Esophagus muscularis mucosa (tissue), 4 donors: ENCODE measurements at regions not wholly inside any gene's neighbourhood (a gene's known extent, or its start where the extent isn't known, plus 50 kb on each side); places are given as distances from the start of the nearest gene placed in this dataset.
A peak's percentile ranks its signal among the peaks of the same experiment; 100 is the strongest.

Source experiments
- DNase-seq: peaks from one replicate; pipeline ENCODE4 v3.0.0-alpha.2; 2017; ENCODE audit errors: extremely low spot score
- H3K27ac ChIP-seq, 4 donors: fragments of 200-600 bp; sonication (generic); replicated peaks in 1 of 4; 1 replicate in 3 of 4; 2 replicates in 1 of 4; pipeline ENCODE4 v1.5.1; 2016 to 2019; ENCODE audit warnings: mild to moderate bottlenecking in 1 of 4
- H3K27me3 ChIP-seq, 4 donors: fragments of 200-600 bp; sonication (generic); one replicate each; pipeline versions ENCODE4 v1.5.1 to v1.6.0; 2016 to 2019
- H3K36me3 ChIP-seq, 4 donors: fragments of 200-600 bp; sonication (generic); one replicate each; pipeline ENCODE4 v1.5.1; 2016 to 2019
- H3K4me1 ChIP-seq, 4 donors: fragments of 200-600 bp; sonication (generic); one replicate each; pipeline ENCODE4 v1.5.1; 2016 to 2019
- H3K4me3 ChIP-seq, 4 donors: fragments of 200-600 bp; sonication (generic); 1 replicate in 2 of 4; 2 replicates in 2 of 4; pipeline ENCODE4 v1.5.1; 2016 to 2019; ENCODE audit warnings: mild to moderate bottlenecking in 4 of 4, moderate library complexity in 1 of 4
- H3K9me3 ChIP-seq, 4 donors: fragments of 200-600 bp; sonication (generic); 1 replicate in 3 of 4; 2 replicates in 1 of 4; pipeline ENCODE4 v1.5.1; 2016 to 2019
- CTCF ChIP-seq, 3 experiments: fragments of 200-600 bp in 2 of 3; fragments of 450-650 bp in 1 of 3; sonication (generic) in 2 of 3; IDR thresholded peaks; one replicate each; pipeline ENCODE4 v1.5.1; 2017 to 2019; ENCODE audit warnings: antibody characterized with exemption in 3 of 3, mild to moderate bottlenecking in 2 of 3, moderate library complexity in 1 of 3
- EP300 ChIP-seq: sonication (generic); formaldehyde crosslinking; IDR thresholded peaks from one replicate; pipeline ENCODE4 v1.6.1; 2017; ENCODE audit warnings: antibody characterized with exemption
- POLR2A ChIP-seq: fragments of 450-650 bp; IDR thresholded peaks from one replicate; pipeline ENCODE4 v1.6.1; 2017; ENCODE audit warnings: antibody characterized with exemption, moderate library complexity, mild to moderate bottlenecking, low read depth
- POLR2AphosphoS5 ChIP-seq, 2 donors: sonication (generic); formaldehyde crosslinking; IDR thresholded peaks; one replicate each; pipeline ENCODE4 v1.6.1; 2017; ENCODE audit warnings: antibody characterized with exemption in 2 of 2
- WGBS: methylation state at CpG from one replicate; pipeline ENCODE4 v1.1.5; 2018; 5-methylcytosine and 5-hydroxymethylcytosine counted together
- intact Hi-C: fragments of 100-400 bp; cut with DNase I; formaldehyde crosslinking; loops from one replicate; pipeline ENCODE4 v1.15.1; 2023

GRCh38 chrX:120819126-120819525 lies 56.5 kb downstream of the CT47B1 start:
- DNase-seq, result no peak
- intact Hi-C loops, result no loop called here
- Histone ChIP-seq H3K9me3 (no peaks in the 10 kb centered on the region), H3K4me1 (no peaks in the 10 kb centered on the region), H3K36me3 (no peaks in the 10 kb centered on the region), H3K4me3 (no peak overlapping the region), H3K27ac (no peak overlapping the region), H3K27me3 (no peaks in the 10 kb centered on the region)
- TF ChIP-seq POLR2AphosphoS5 (IDR thresholded peaks at IDR 0.05) (no peak), POLR2A (no peak), EP300 (no peak), CTCF (IDR thresholded peaks at IDR 0.05) (no peak)
- 65% methylated on average over 2 of the region's 2 CpGs for WGBS

- no peak for TF ChIP-seq POLR2AphosphoS5 (IDR thresholded peaks at IDR 0.05)
- TF ChIP-seq CTCF (IDR thresholded peaks at IDR 0.05), result no peak
- TF ChIP-seq POLR2A, result no peak
- no peak for TF ChIP-seq EP300
- no peaks in the 10 kb centered on the region for H3K36me3 ChIP-seq
- 37% methylated on average over 5 of the region's 5 CpGs for whole genome bisulfite sequencing
- H3K4me3 ChIP-seq, result no peak overlapping the region
- intact Hi-C loops, result no loop called here
- H3K27me3 ChIP-seq, result no peaks in the 10 kb centered on the region
- no peaks in the 10 kb centered on the region for H3K4me1 ChIP-seq
- no peaks in the 10 kb centered on the region for H3K9me3 ChIP-seq
- no peak for DNase-seq
- no peak overlapping the region for H3K27ac ChIP-seq
Observed at GRCh38 chrX:120813982-120814381, 61.7 kb downstream of the CT47B1 start.

- Histone ChIP-seq H3K4me3 (no peak overlapping the region), H3K36me3 (no peaks in the 10 kb centered on the region), H3K4me1 (no peaks in the 10 kb centered on the region), H3K9me3 (no peaks in the 10 kb centered on the region), H3K27ac (no peak overlapping the region), H3K27me3 (no peaks in the 10 kb centered on the region)
- WGBS, result 67% methylated on average over 4 of the region's 4 CpGs
- intact Hi-C loops, result no loop called here
- DNase-seq, result no peak
- no peak for TF ChIP-seq EP300
- no peak for TF ChIP-seq POLR2AphosphoS5 (IDR thresholded peaks at IDR 0.05)
- no peak for TF ChIP-seq CTCF (IDR thresholded peaks at IDR 0.05)
- TF ChIP-seq POLR2A, result no peak
Observed at GRCh38 chrX:120801426-120801825, 74.2 kb downstream of the CT47B1 start.

GRCh38 chrX:120797188-120797851 lies 78.3 kb downstream of the CT47B1 start:
- 44% methylated on average over 3 of the region's 3 CpGs for WGBS
- no peak for DNase-seq
- H3K36me3 ChIP-seq, result no peaks in the 10 kb centered on the region
- H3K4me1 ChIP-seq, result no peaks in the 10 kb centered on the region
- no peak overlapping the region for H3K27ac ChIP-seq
- intact Hi-C loops, result no loop called here
- H3K4me3 ChIP-seq, result no peak overlapping the region
- TF ChIP-seq POLR2A (no peak), EP300 (no peak), CTCF (IDR thresholded peaks at IDR 0.05) (no peak), POLR2AphosphoS5 (IDR thresholded peaks at IDR 0.05) (no peak)
- no peaks in the 10 kb centered on the region for H3K9me3 ChIP-seq
- H3K27me3 ChIP-seq, result no peaks in the 10 kb centered on the region

GRCh38 chrX:120795301-120795700 lies 80.4 kb downstream of the CT47B1 start:
- TF ChIP-seq POLR2AphosphoS5 (IDR thresholded peaks at IDR 0.05), result no peak
- TF ChIP-seq EP300, result no peak
- no peak for TF ChIP-seq POLR2A
- TF ChIP-seq CTCF (IDR thresholded peaks at IDR 0.05), result no peak
- peak overlapping the region in 2 of 4 donors; percentile 0 to 33 for H3K27ac ChIP-seq
- intact Hi-C loops, result no loop called here

More at GRCh38 chrX:120795301-120795700, 80.4 kb downstream of the CT47B1 start:
- Histone ChIP-seq H3K4me1 (peaks cover 0 to 7% (median 5%) of the 10 kb centered on the region in 4 donors), H3K9me3 (no peaks in the 10 kb centered on the region), H3K27me3 (no peaks in the 10 kb centered on the region), H3K4me3 (no peak overlapping the region), H3K36me3 (no peaks in the 10 kb centered on the region)
- WGBS, result 55% methylated on average over 2 of the region's 2 CpGs
- DNase-seq, result no peak
